ENCODE measurements at regions not wholly inside any gene's neighbourhood (a gene's known extent, or its start where the extent isn't known, plus 50 kb on each side); places are given as distances from the start of the nearest gene placed in this dataset.

DNA sequence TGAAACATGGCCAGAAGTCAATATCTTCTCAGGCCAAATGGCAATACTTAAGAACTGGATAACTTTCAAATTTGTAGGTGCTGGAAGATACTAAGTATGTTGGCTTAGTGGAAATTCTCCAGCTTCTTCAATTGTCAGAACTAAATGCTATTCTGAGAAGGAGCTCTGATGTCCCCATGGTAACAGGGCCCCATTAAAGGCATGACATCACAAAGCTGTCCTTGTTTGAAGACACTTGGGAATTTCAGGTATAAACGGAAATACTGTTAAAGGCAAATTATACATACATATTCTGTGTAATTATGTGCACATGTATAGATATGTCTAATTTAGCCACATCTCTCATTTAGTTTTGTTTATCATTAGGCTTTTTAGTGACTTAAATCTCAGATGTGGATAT lies 210.0 kb upstream of the SEL1L start:
- WGBS, 2 donors = 69 to 72% methylated on average over 1 of the region's 1 CpG
- H3K9me3 ChIP-seq = no peaks in the 10 kb centered on the region
- H3K36me3 ChIP-seq = no peaks in the 10 kb centered on the region
- ATAC-seq (ENCODE audit: low FRiP score in 2 of 2) = no peak
- no peak overlapping the region for H3K27ac ChIP-seq
- no peak overlapping the region for H3K4me3 ChIP-seq
- H3K4me1 ChIP-seq = no peaks in the 10 kb centered on the region
- TF ChIP-seq CTCF (IDR thresholded peaks at IDR 0.05) = no peak
- no peaks in the 10 kb centered on the region for H3K27me3 ChIP-seq
- no peak for DNase-seq

DNA sequence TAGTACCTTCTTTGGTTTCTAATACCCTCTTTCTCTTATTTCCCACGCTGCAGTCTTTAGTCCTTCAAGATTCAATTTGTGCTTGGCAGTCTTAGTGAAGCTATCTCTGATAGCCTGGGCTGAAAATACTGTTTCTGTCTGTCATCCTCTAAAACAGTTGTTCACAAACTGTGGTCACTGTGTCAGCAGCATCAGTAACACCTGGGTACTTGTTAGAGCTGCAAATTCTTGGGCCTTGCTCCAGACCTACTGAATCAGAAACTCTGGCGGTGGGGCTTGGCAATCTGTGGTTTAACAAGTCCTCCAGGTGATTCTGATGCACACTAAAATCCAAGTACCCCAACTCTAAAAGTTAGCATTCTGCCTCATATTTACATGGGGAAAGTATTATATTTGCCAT lies 217.5 kb upstream of the SEL1L start:
- Histone ChIP-seq H3K4me1 (no peaks in the 10 kb centered on the region), H3K27me3 (no peaks in the 10 kb centered on the region)
- no peak for ATAC-seq (ENCODE audit: low FRiP score in 2 of 2)

GRCh38 chr14:81759541-81759940 lies 225.9 kb upstream of the SEL1L start:
- H3K4me3 ChIP-seq = no peak overlapping the region
- 68 to 80% methylated on average over 2 of the region's 2 CpGs for whole genome bisulfite sequencing, 2 donors
- H3K36me3 ChIP-seq = no peaks in the 10 kb centered on the region
- no peak for TF ChIP-seq EP300 (IDR thresholded peaks at IDR 0.05)
- TF ChIP-seq POLR2AphosphoS5 (IDR thresholded peaks at IDR 0.05) = no peak
- TF ChIP-seq CTCF (IDR thresholded peaks at IDR 0.05) = no peak
- TF ChIP-seq POLR2A (IDR thresholded peaks at IDR 0.05) = no peak
- no peaks in the 10 kb centered on the region for H3K27me3 ChIP-seq
- no peak for ATAC-seq (ENCODE audit: low FRiP score in 2 of 2)
- no peak for DNase-seq
- H3K27ac ChIP-seq = no peak overlapping the region
- no peaks in the 10 kb centered on the region for H3K9me3 ChIP-seq
- no peaks in the 10 kb centered on the region for H3K4me1 ChIP-seq

More for the DNA sequence above, 217.5 kb upstream of the SEL1L start:
- WGBS, 2 donors = 70 to 76% methylated on average over 2 of the region's 2 CpGs
- TF ChIP-seq EP300 (IDR thresholded peaks at IDR 0.05) = no peak
- TF ChIP-seq CTCF (IDR thresholded peaks at IDR 0.05) = no peak
- TF ChIP-seq POLR2A (IDR thresholded peaks at IDR 0.05) = no peak
- no peak for TF ChIP-seq POLR2AphosphoS5 (IDR thresholded peaks at IDR 0.05)
- H3K9me3 ChIP-seq = no peaks in the 10 kb centered on the region
- no peak overlapping the region for H3K4me3 ChIP-seq
- no peak overlapping the region for H3K27ac ChIP-seq
- DNase-seq = no peak
- no peaks in the 10 kb centered on the region for H3K36me3 ChIP-seq

DNA sequence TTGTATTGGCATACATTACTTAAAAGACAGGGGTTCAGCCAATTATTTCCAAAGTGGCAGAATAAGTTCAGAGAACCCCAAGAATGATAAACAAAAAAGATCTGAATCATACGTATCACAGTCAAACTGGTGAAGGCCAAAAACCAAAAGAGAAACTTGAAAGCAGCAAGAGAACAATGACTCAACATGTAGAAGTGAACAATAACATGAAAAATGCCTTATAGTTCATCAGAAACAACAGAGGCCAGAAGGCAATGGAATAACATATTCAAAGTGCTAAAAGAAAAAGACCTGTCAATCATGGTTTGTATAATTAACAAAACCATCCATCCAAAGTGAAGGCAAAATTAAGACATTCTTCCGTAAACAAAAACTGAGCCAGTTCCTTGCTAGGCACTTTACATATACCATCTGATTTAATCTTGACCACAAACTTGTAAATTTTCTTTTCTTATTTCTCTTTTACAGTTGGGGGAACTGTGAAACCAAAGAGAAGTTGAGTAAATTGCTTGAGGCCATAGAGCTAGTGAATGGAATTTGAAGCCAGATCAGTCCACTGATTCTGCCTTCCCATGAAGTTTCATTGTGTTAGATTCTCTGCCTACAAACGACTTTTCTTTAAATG lies 232.1 kb upstream of the SEL1L start:
- DNase-seq = no peak
- Histone ChIP-seq H3K4me1 (no peaks in the 10 kb centered on the region), H3K36me3 (no peaks in the 10 kb centered on the region), H3K27ac (peak overlapping the region in 1 of 4 donors; percentile 32), H3K9me3 (no peaks in the 10 kb centered on the region), H3K27me3 (no peaks in the 10 kb centered on the region), H3K4me3 (no peak overlapping the region)
- WGBS, 2 donors = 51 to 52% methylated on average over 3 of the region's 3 CpGs
- TF ChIP-seq EP300 (IDR thresholded peaks at IDR 0.05) (no peak), CTCF (IDR thresholded peaks at IDR 0.05) (no peak), POLR2A (IDR thresholded peaks at IDR 0.05) (no peak)
- ATAC-seq (ENCODE audit: low FRiP score in 2 of 2) = no peak

DNA sequence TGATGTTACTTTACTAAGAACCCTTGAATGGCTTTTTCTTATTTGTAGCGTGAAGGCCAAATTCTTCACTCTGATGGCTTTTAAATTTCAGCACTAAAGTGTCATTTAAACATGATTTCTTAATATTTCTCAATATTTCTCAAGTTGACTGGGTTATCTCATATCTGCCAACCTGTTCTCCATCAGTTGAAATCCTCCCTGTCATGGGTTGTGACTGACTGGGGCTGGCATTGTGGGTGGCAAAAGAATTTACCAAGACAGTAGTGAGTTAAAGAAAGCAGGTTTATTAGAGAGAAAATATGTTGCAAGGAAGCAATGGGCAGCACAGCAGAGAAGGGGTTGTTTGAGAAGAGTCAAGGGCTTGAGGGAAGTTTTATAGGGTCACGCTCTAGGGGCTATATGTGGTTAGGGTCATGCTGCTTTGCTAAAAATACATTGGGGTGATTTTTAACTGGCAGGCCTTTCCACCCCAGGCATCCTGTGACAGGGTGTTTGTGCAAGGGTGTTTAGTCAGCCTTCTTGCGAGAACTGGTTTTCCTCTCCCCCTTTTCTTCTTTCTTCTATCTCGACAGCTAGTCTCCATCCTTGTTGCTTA lies 232.8 kb upstream of the SEL1L start:
- Histone ChIP-seq H3K27ac (peak overlapping the region in 1 of 4 donors; percentile 32), H3K27me3 (no peaks in the 10 kb centered on the region), H3K9me3 (no peaks in the 10 kb centered on the region), H3K4me3 (no peak overlapping the region), H3K36me3 (no peaks in the 10 kb centered on the region), H3K4me1 (no peaks in the 10 kb centered on the region)
- TF ChIP-seq POLR2AphosphoS5 (IDR thresholded peaks at IDR 0.05) = no peak
- no peak for TF ChIP-seq CTCF (IDR thresholded peaks at IDR 0.05)
- TF ChIP-seq EP300 (IDR thresholded peaks at IDR 0.05) = no peak
- TF ChIP-seq POLR2A (IDR thresholded peaks at IDR 0.05) = no peak
- no peak for DNase-seq
- ATAC-seq (ENCODE audit: low FRiP score in 2 of 2) = no peak
- WGBS, 2 donors = 48 to 61% methylated on average over 4 of the region's 4 CpGs

All from upper lobe of left lung (tissue), 6 donors.